WI38 (cell line): ENCODE measurements at regions not wholly inside any gene's neighbourhood (a gene's known extent, or its start where the extent isn't known, plus 50 kb on each side); places are given as distances from the start of the nearest gene placed in this dataset.
"Not testable (repeated sequence)": the region's sequence is repeated elsewhere in the genome, so short reads cannot be mapped to it uniquely, and the experiment has no call there.

Experiments
- H3K4me3 ChIP-seq: 2 replicates; pipeline ENCODE4 v1.5.1; 2011; ENCODE audit warnings: low read depth, mild to moderate bottlenecking, control low read depth, low read length
- TF ChIP-seq, protein P1 (sequence below): IDR thresholded peaks from 2 replicates; pipeline ENCODE4 v1.5.1; 2012; ENCODE audit warnings: low read depth, mild to moderate bottlenecking, control low read depth, low read length

DNA sequence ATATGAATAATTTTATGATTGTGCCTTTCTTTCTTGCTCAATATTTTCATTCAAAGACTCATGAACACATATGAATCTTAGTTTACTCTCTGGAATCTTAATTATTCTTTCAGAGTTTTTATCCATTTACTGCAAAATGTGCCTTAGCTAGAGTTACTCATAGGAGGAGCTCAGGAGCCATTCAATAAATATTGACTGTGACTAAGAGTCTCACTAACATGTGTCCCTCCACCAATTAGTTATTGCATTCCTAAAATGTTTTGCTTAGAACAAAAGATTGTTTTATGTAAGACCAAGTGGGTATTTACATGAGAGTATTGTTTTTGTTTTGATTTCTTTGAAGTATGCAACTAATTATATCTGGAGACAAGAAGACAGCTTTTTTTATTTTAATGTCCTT lies 218.4 kb upstream of the MAST4 start:
- TF ChIP-seq, protein P1, sequence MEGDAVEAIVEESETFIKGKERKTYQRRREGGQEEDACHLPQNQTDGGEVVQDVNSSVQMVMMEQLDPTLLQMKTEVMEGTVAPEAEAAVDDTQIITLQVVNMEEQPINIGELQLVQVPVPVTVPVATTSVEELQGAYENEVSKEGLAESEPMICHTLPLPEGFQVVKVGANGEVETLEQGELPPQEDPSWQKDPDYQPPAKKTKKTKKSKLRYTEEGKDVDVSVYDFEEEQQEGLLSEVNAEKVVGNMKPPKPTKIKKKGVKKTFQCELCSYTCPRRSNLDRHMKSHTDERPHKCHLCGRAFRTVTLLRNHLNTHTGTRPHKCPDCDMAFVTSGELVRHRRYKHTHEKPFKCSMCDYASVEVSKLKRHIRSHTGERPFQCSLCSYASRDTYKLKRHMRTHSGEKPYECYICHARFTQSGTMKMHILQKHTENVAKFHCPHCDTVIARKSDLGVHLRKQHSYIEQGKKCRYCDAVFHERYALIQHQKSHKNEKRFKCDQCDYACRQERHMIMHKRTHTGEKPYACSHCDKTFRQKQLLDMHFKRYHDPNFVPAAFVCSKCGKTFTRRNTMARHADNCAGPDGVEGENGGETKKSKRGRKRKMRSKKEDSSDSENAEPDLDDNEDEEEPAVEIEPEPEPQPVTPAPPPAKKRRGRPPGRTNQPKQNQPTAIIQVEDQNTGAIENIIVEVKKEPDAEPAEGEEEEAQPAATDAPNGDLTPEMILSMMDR: no peak
- H3K4me3 ChIP-seq: no peak overlapping the region

DNA sequence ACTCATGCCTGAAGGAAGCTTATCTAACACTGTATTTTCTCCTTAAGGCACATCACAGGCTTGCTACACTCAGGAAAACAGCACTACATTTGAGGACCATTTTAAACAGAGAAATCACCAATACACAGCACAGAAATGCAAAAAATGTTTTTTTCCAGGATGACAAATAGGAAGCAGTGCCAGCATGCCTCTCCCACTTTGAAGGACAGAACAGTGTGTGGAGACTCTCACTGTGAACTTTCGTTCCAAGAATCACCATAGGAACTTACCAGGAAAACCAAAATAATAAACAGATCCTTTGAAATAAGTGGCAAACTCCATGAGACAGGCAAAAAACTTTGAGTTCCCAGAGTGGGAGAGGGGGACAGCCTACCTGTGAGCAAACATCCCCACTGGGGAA lies 217.8 kb upstream of the MAST4 start:
- H3K4me3 ChIP-seq: no peak overlapping the region
- TF ChIP-seq, protein P1: no peak

- H3K4me3 ChIP-seq: no peak overlapping the region
- TF ChIP-seq, protein P1: no peak
Observed at GRCh38 chr5:66382152-66382551, 214.0 kb upstream of the MAST4 start.

- not testable (repeated sequence) for H3K4me3 ChIP-seq
Observed at GRCh38 chr5:66405145-66405544, 191.0 kb upstream of the MAST4 start.

GRCh38 chr5:66406761-66407336 lies 189.3 kb upstream of the MAST4 start:
- H3K4me3 ChIP-seq: no peak overlapping the region
- TF ChIP-seq, protein P1: no peak

DNA sequence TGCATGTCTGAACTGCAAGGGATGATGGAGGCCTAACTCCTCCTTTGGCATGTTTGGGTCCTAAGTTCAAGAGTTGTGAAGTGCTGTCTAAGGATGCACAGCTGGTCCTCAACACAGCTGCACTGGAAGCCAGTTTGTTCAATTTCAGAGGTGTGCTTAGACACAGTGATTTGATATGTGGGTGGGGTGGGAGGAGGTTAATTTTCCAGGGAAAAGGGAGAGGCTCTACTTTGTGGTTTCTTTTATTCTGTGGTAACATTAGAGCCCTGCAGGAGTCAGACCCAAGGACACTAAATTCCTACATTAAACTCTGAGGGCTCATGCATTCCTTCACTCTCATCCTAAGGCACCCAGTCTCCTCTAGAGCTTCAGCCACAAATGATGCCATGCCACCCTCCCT lies 188.4 kb upstream of the MAST4 start:
- no peak overlapping the region for H3K4me3 ChIP-seq
- TF ChIP-seq, protein P1: no peak

- TF ChIP-seq, protein P1: no peak
- no peak overlapping the region for H3K4me3 ChIP-seq
Observed at GRCh38 chr5:66408576-66408975, 187.6 kb upstream of the MAST4 start.

GRCh38 chr5:66410122-66410521 lies 186.1 kb upstream of the MAST4 start:
- TF ChIP-seq, protein P1: no peak
- H3K4me3 ChIP-seq: no peak overlapping the region
